ACC112 (cell line): ENCODE measurements at regions not wholly inside any gene's neighbourhood (a gene's known extent, or its start where the extent isn't known, plus 50 kb on each side); places are given as distances from the start of the nearest gene placed in this dataset.

ENCODE experiments used
- H2AFZ ChIP-seq: fragments of 200-600 bp; sonication (generic); one replicate; pipeline ENCODE4 v1.6.0; 2017; ENCODE audit warnings: antibody characterized with exemption, low read length; ENCODE audit not compliant: unreplicated experiment
- H3K27ac ChIP-seq: fragments of 200-600 bp; sonication (generic); 2 replicates; pipeline ENCODE4 v1.5.1; 2014; ENCODE audit warnings: low read depth, mild to moderate bottlenecking, antibody characterized with exemption, low read length, moderate library complexity
- H3K27me3 ChIP-seq: fragments of 200-600 bp; sonication (generic); 2 replicates; pipeline ENCODE4 v1.6.1; 2014; ENCODE audit warnings: mild to moderate bottlenecking, antibody characterized with exemption, low read length, moderate library complexity, mixed read lengths; ENCODE audit not compliant: insufficient read depth
- H3K36me3 ChIP-seq: fragments of 200-600 bp; sonication (generic); 2 replicates; pipeline ENCODE4 v1.6.1; 2016; ENCODE audit warnings: mild to moderate bottlenecking, antibody characterized with exemption, low read length, moderate library complexity, mixed read lengths; ENCODE audit not compliant: insufficient read depth
- H3K4me1 ChIP-seq: fragments of 200-600 bp; sonication (generic); one replicate; pipeline ENCODE4 v1.6.1; 2016; ENCODE audit warnings: low read length, mixed read lengths; ENCODE audit not compliant: insufficient read depth, unreplicated experiment, control insufficient read depth
- H3K4me3 ChIP-seq: fragments of 200-600 bp; sonication (generic); 2 replicates; pipeline ENCODE4 v1.5.1; 2014; ENCODE audit warnings: mild to moderate bottlenecking, low read depth, low read length
- H3K79me2 ChIP-seq: fragments of 200-600 bp; sonication (generic); one replicate; pipeline ENCODE4 v1.6.0; 2016; ENCODE audit warnings: low read length; ENCODE audit not compliant: control insufficient read depth, unreplicated experiment, insufficient read depth

- Histone ChIP-seq H3K36me3 (no peaks in the 10 kb centered on the region), H2AFZ (no peak overlapping the region), H3K79me2 (no peaks in the 10 kb centered on the region), H3K27ac (no peak overlapping the region), H3K27me3 (no peaks in the 10 kb centered on the region), H3K4me3 (no peak overlapping the region), H3K4me1 (no peaks in the 10 kb centered on the region)
These were observed 113.2 kb upstream of the MAF start for GRCh38 chr16:79713609-79714309.

- no peaks in the 10 kb centered on the region for H3K4me1 ChIP-seq
These were observed 111.7 kb upstream of the MAF start for GRCh38 chr16:79712276-79712675.

GRCh38 chr16:79707876-79708275, 107.3 kb upstream of the MAF start:
- no peaks in the 10 kb centered on the region for H3K4me1 ChIP-seq
- no peak overlapping the region for H2AFZ ChIP-seq
- no peaks in the 10 kb centered on the region for H3K27me3 ChIP-seq
- no peaks in the 10 kb centered on the region for H3K79me2 ChIP-seq
- no peak overlapping the region for H3K4me3 ChIP-seq
- H3K27ac ChIP-seq: no peak overlapping the region
- no peaks in the 10 kb centered on the region for H3K36me3 ChIP-seq

More at GRCh38 chr16:79712276-79712675, 111.7 kb upstream of the MAF start:
- H3K79me2 ChIP-seq: no peaks in the 10 kb centered on the region
- H3K27me3 ChIP-seq: no peaks in the 10 kb centered on the region
- no peak overlapping the region for H2AFZ ChIP-seq
- no peak overlapping the region for H3K4me3 ChIP-seq
- no peak overlapping the region for H3K27ac ChIP-seq
- no peaks in the 10 kb centered on the region for H3K36me3 ChIP-seq

- no peak overlapping the region for H2AFZ ChIP-seq
- H3K36me3 ChIP-seq: no peaks in the 10 kb centered on the region
- H3K79me2 ChIP-seq: no peaks in the 10 kb centered on the region
- peak overlapping the region; percentile 26 for H3K27ac ChIP-seq
- H3K27me3 ChIP-seq: no peaks in the 10 kb centered on the region
- H3K4me3 ChIP-seq: no peak overlapping the region
- no peaks in the 10 kb centered on the region for H3K4me1 ChIP-seq
These were observed 102.5 kb upstream of the MAF start for GRCh38 chr16:79703066-79703465.

GRCh38 chr16:79698341-79698753, 97.8 kb upstream of the MAF start:
- Histone ChIP-seq H3K27me3 (no peaks in the 10 kb centered on the region), H3K4me1 (no peaks in the 10 kb centered on the region)

GRCh38 chr16:79697562-79698112, 97.1 kb upstream of the MAF start:
- H3K4me3 ChIP-seq: no peak overlapping the region
- H2AFZ ChIP-seq: no peak overlapping the region
- no peaks in the 10 kb centered on the region for H3K4me1 ChIP-seq
- H3K36me3 ChIP-seq: no peaks in the 10 kb centered on the region
- no peaks in the 10 kb centered on the region for H3K79me2 ChIP-seq
- no peaks in the 10 kb centered on the region for H3K27me3 ChIP-seq
- H3K27ac ChIP-seq: no peak overlapping the region

More at GRCh38 chr16:79698341-79698753, 97.8 kb upstream of the MAF start:
- Histone ChIP-seq H2AFZ (peak overlapping the region; percentile 6), H3K36me3 (no peaks in the 10 kb centered on the region), H3K79me2 (no peaks in the 10 kb centered on the region), H3K27ac (no peak overlapping the region), H3K4me3 (no peak overlapping the region)

- Histone ChIP-seq H3K79me2 (no peaks in the 10 kb centered on the region), H3K4me3 (no peak overlapping the region), H3K27ac (no peak overlapping the region), H3K27me3 (no peaks in the 10 kb centered on the region), H2AFZ (no peak overlapping the region), H3K4me1 (peaks cover 3% of the 10 kb centered on the region), H3K36me3 (no peaks in the 10 kb centered on the region)
These were observed 90.5 kb upstream of the MAF start for GRCh38 chr16:79691007-79691406.

GRCh38 chr16:79690159-79690558, 89.6 kb upstream of the MAF start:
- Histone ChIP-seq H3K4me1 (peaks cover 3% of the 10 kb centered on the region), H3K27me3 (no peaks in the 10 kb centered on the region), H3K4me3 (no peak overlapping the region), H3K36me3 (no peaks in the 10 kb centered on the region), H3K79me2 (no peaks in the 10 kb centered on the region), H3K27ac (no peak overlapping the region), H2AFZ (no peak overlapping the region)

- H3K79me2 ChIP-seq: no peaks in the 10 kb centered on the region
- H3K4me1 ChIP-seq: peaks cover 3% of the 10 kb centered on the region
- no peak overlapping the region for H3K27ac ChIP-seq
- no peaks in the 10 kb centered on the region for H3K27me3 ChIP-seq
- H3K36me3 ChIP-seq: no peaks in the 10 kb centered on the region
- no peak overlapping the region for H2AFZ ChIP-seq
- H3K4me3 ChIP-seq: no peak overlapping the region
These were observed 87.0 kb upstream of the MAF start for GRCh38 chr16:79687249-79688130.

GRCh38 chr16:79685871-79686270, 85.3 kb upstream of the MAF start:
- Histone ChIP-seq H3K4me1 (peaks cover 3% of the 10 kb centered on the region), H2AFZ (no peak overlapping the region), H3K27ac (no peak overlapping the region), H3K4me3 (no peak overlapping the region), H3K27me3 (no peaks in the 10 kb centered on the region), H3K36me3 (no peaks in the 10 kb centered on the region), H3K79me2 (no peaks in the 10 kb centered on the region)
